OCI-LY7 (cell line): ENCODE measurements at regions not wholly inside any gene's neighbourhood (a gene's known extent, or its start where the extent isn't known, plus 50 kb on each side); places are given as distances from the start of the nearest gene placed in this dataset.

Source experiments
- BruUV-seq: library from RNA; stranded (reverse); fragments of 400-500 nt; replicated peaks from 2 replicates; lab custom pipeline; 2021; lab: Mats Ljungman, UMichigan
- CTCF ChIA-PET: fragments of 300-600 bp; sonication (Branson Sonifier 250); formaldehyde crosslinking; loops from one replicate; lab custom pipeline; 2022; ENCODE audit warnings: antibody characterized with exemption; ENCODE audit not compliant: unreplicated experiment; lab: Charles Lee
- POLR2A ChIA-PET: fragments of 300-600 bp; sonication (Branson Sonifier 250); formaldehyde crosslinking; loops from one replicate; lab custom pipeline; 2022; ENCODE audit warnings: antibody characterized with exemption; lab: Charles Lee
- DNase-seq: peaks from one replicate; pipeline ENCODE4 v3.0.0-alpha.2; 2015; ENCODE audit warnings: low spot score
- H2AFZ ChIP-seq: fragments of 200-600 bp; sonication (generic), shearing (Covaris generic); 2 replicates; pipeline ENCODE4 v1.6.1; 2014; ENCODE audit warnings: mild to moderate bottlenecking, antibody characterized with exemption, low read length, moderate library complexity
- H3K27ac ChIP-seq: fragments of 200-600 bp; sonication (generic); 2 replicates; pipeline ENCODE4 v1.5.1; 2014; ENCODE audit warnings: mixed run types, low read depth, mild to moderate bottlenecking, moderate library complexity, low read length, inconsistent platforms; ENCODE audit not compliant: poor library complexity, severe bottlenecking
- H3K36me3 ChIP-seq: fragments of 200-600 bp; sonication (generic); 2 replicates; pipeline ENCODE4 v1.6.1; 2014; ENCODE audit warnings: mild to moderate bottlenecking, antibody characterized with exemption, low read length, moderate library complexity, mixed read lengths; ENCODE audit not compliant: insufficient read depth
- H3K4me1 ChIP-seq: fragments of 200-600 bp; sonication (generic); 2 replicates; pipeline ENCODE4 v1.5.1; 2014; ENCODE audit warnings: mild to moderate bottlenecking, low read length; ENCODE audit not compliant: insufficient read depth, poor library complexity, severe bottlenecking
- H3K4me2 ChIP-seq: fragments of 200-600 bp; sonication (generic); 2 replicates; pipeline ENCODE4 v1.6.1; 2014; ENCODE audit warnings: mild to moderate bottlenecking, low read length
- H3K4me3 ChIP-seq: fragments of 200-600 bp; sonication (generic); 2 replicates; pipeline ENCODE4 v1.5.1; 2014; ENCODE audit warnings: mild to moderate bottlenecking, low read depth, low read length; ENCODE audit not compliant: poor library complexity, severe bottlenecking
- H3K79me2 ChIP-seq: fragments of 200-600 bp; sonication (generic); 2 replicates; pipeline ENCODE4 v1.6.1; 2016; ENCODE audit warnings: low read depth, mild to moderate bottlenecking, low read length, moderate library complexity, mixed read lengths; ENCODE audit not compliant: insufficient read depth
- H3K9me2 ChIP-seq: fragments of 200-600 bp; sonication (generic); 2 replicates; pipeline ENCODE4 v1.6.1; 2016; ENCODE audit warnings: mild to moderate bottlenecking, low read length, mixed read lengths; ENCODE audit not compliant: insufficient read depth
- H3K9me3 ChIP-seq: fragments of 200-600 bp; sonication (generic); 2 replicates; pipeline ENCODE4 v1.6.1; 2014; ENCODE audit warnings: mild to moderate bottlenecking, mixed run types, low read length, mixed read lengths
- H4K20me1 ChIP-seq: fragments of 200-600 bp; sonication (generic); 2 replicates; pipeline ENCODE4 v1.6.1; 2014; ENCODE audit warnings: mild to moderate bottlenecking, antibody characterized with exemption, low read length, moderate library complexity, mixed read lengths; ENCODE audit not compliant: insufficient read depth
- EZH2phosphoT487 ChIP-seq: fragments of 200-600 bp; sonication (generic); IDR thresholded peaks from 2 replicates; pipeline ENCODE4 v1.6.1; 2018; ENCODE audit warnings: low read depth, borderline replicate concordance, mild to moderate bottlenecking, mixed run types, antibody characterized with exemption, low read length, moderate library complexity, mixed read lengths
- intact Hi-C: fragments of 100-400 bp; cut with micrococcal nuclease; formaldehyde crosslinking; loops from one replicate; pipeline ENCODE4 v1.10.0; 2022; ENCODE audit not compliant: unreplicated experiment
- TF ChIP-seq, protein P1 (sequence below): fragments of 200-600 bp; sonication (generic); conservative IDR thresholded peaks from 2 replicates; pipeline ENCODE4 v1.5.1; 2014; ENCODE audit warnings: mild to moderate bottlenecking, antibody characterized with exemption, low read length, moderate library complexity, mixed read lengths

DNA sequence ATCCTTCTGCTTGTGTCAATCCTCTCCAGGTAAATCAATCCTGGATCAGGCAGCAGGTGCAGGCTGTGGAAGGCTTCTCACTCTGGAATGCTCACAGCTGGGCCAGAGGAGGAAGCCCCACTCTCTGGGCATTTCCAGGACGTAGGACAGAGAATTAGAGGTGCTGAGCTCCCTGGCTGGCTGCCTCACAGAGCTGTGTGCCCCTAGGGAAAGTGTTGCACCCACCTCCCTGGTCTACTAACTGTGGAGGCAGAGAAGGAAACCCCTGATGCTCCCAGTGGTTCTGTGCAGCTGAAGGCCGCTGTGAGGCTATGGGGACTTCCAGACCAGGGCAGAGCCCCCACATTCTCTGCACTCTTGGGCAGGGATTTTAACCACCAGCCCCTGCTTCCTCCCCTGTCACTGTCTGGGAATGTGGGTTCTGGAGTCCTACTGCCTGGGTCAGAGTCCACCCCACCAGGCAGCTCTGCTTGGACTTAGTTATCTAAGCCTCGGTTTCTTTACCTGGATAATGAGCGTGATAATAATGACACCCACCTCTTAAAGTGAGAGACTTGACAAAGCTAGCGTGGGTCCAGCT lies 73.5 kb upstream of the EEPD1 start:
- DNase-seq, result no peak
- Histone ChIP-seq H3K27ac (no peak overlapping the region), H3K4me3 (no peak overlapping the region), H3K79me2 (no peaks in the 10 kb centered on the region), H3K36me3 (no peaks in the 10 kb centered on the region), H2AFZ (no peak overlapping the region), H3K4me1 (no peaks in the 10 kb centered on the region), H3K9me2 (no peaks in the 10 kb centered on the region), H3K4me2 (no peak overlapping the region), H3K9me3 (no peaks in the 10 kb centered on the region), H4K20me1 (no peaks in the 10 kb centered on the region)
- BruUV-seq, result no TSS peak
- intact Hi-C loops, result no loop called here
- CTCF ChIA-PET, result no interaction called here
- TF ChIP-seq EZH2phosphoT487, result no peak
- TF ChIP-seq, protein P1, sequence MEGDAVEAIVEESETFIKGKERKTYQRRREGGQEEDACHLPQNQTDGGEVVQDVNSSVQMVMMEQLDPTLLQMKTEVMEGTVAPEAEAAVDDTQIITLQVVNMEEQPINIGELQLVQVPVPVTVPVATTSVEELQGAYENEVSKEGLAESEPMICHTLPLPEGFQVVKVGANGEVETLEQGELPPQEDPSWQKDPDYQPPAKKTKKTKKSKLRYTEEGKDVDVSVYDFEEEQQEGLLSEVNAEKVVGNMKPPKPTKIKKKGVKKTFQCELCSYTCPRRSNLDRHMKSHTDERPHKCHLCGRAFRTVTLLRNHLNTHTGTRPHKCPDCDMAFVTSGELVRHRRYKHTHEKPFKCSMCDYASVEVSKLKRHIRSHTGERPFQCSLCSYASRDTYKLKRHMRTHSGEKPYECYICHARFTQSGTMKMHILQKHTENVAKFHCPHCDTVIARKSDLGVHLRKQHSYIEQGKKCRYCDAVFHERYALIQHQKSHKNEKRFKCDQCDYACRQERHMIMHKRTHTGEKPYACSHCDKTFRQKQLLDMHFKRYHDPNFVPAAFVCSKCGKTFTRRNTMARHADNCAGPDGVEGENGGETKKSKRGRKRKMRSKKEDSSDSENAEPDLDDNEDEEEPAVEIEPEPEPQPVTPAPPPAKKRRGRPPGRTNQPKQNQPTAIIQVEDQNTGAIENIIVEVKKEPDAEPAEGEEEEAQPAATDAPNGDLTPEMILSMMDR, result no peak
- POLR2A ChIA-PET, result no interaction called here

DNA sequence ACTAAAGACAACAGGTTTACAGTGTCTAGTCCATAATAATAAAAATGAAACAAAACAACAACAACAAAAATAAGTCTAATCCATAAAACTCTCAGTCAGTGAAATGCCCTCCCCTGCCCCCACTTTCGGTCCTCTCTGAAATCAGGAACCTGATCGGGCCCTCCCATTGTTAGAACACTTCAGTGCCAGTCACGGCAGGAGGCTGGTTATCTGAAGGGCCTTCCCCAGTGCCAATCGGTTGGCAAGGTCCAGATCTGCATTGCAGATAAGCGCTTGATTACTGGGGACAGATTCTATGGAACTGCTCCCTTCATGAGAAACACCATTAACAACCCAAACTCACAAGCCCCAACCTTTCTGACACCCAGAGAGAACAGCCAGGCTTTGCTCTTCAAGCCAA lies 72.2 kb upstream of the EEPD1 start:
- no peak for DNase-seq
- Histone ChIP-seq H3K36me3 (no peaks in the 10 kb centered on the region), H3K9me3 (no peaks in the 10 kb centered on the region), H3K79me2 (no peaks in the 10 kb centered on the region), H3K27ac (no peak overlapping the region), H3K4me2 (no peak overlapping the region), H4K20me1 (no peaks in the 10 kb centered on the region), H3K4me1 (no peaks in the 10 kb centered on the region), H3K9me2 (no peaks in the 10 kb centered on the region), H2AFZ (no peak overlapping the region), H3K4me3 (no peak overlapping the region)
- intact Hi-C loops, result no loop called here
- TF ChIP-seq EZH2phosphoT487, result no peak
- TF ChIP-seq, protein P1, result no peak
- BruUV-seq, result no TSS peak
- ChIA-PET POLR2A (no interaction called here), CTCF (no interaction called here)

DNA sequence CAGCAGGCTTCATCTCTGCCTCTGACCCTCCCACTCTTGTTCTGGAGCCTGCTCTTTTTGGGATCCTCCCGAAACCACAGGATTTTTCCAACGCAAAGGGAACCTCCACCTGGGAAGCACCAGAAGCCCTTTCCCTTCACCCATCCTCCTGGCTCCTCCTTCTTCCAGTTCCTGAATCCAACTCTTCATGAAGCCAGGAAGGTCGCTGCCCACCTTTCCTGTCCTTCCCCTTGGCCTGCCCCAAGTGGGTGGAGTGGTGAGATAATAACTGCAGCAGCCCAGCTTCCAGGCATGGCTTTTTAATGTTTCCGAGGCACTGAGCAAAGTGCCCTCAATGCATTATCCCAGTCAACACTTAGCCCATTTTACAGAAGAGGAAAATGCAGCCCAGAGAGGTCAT lies 70.8 kb upstream of the EEPD1 start:
- intact Hi-C loops, result no loop called here
- ChIA-PET CTCF (no interaction called here), POLR2A (no interaction called here)
- H3K79me2 ChIP-seq, result no peaks in the 10 kb centered on the region
- no peak overlapping the region for H3K4me3 ChIP-seq
- BruUV-seq, result no TSS peak
- DNase-seq, result no peak
- no peaks in the 10 kb centered on the region for H3K9me2 ChIP-seq
- H3K4me1 ChIP-seq, result no peaks in the 10 kb centered on the region
- TF ChIP-seq, protein P1, result no peak
- no peak for TF ChIP-seq EZH2phosphoT487
- H3K9me3 ChIP-seq, result no peaks in the 10 kb centered on the region
- no peaks in the 10 kb centered on the region for H3K36me3 ChIP-seq
- H4K20me1 ChIP-seq, result no peaks in the 10 kb centered on the region
- no peak overlapping the region for H3K4me2 ChIP-seq
- H3K27ac ChIP-seq, result no peak overlapping the region
- H2AFZ ChIP-seq, result no peak overlapping the region
